NCI-H1694 treated with DMSO at 0.1 percent for 48 hours (cell line): ENCODE measurements at regions not wholly inside any gene's neighbourhood (a gene's known extent, or its start where the extent isn't known, plus 50 kb on each side); places are given as distances from the start of the nearest gene placed in this dataset.
"Not testable (repeated sequence)": the region's sequence is repeated elsewhere in the genome, so short reads cannot be mapped to it uniquely, and the experiment has no call there.

ENCODE experiments used
- DNase-seq: peaks from one replicate; lab custom pipeline; 2025; lab: John Stamatoyannopoulos, UW

DNA sequence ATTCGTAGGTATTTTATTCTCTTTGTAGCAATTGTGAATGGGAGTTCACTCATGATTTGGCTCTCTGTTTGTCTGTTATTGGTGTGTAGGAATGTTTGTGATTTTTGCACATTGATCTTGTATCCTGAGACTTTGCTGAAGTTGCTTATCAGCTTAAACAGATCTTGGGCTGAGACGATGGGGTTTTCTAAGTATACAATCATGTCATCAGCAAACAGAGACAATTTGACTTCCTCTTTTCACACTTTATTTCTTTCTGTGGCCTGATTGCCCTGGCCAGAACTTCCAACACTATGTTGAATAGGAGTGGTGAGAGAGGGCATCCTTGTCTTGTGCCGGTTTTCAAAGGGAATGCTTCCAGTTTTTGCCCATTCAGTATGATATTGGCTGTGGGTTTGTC, 252.3 kb upstream of the CTNNB1 start:
- not testable (repeated sequence) for DNase-seq

- DNase-seq = not testable (repeated sequence)
These were observed 250.0 kb upstream of the CTNNB1 start for GRCh38 chr3:40949347-40949746.

DNA sequence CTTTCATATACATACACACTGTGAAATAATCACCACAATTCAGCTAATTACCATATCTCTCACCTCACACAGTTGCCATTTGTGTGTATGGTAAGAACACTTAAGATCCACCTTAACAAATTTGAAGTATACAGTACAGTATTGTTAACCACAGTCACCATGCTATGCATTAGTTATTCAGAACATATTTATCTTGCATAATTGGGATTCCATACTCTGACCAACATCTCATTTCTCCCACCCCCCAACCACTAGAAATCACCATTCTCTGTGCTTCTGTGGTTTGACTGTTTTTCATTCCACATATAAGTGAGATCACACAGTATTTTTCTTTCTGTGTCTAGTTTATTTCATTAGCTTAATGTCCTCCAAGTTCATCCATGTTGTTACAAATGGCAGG, 247.7 kb upstream of the CTNNB1 start:
- DNase-seq = no peak

DNA sequence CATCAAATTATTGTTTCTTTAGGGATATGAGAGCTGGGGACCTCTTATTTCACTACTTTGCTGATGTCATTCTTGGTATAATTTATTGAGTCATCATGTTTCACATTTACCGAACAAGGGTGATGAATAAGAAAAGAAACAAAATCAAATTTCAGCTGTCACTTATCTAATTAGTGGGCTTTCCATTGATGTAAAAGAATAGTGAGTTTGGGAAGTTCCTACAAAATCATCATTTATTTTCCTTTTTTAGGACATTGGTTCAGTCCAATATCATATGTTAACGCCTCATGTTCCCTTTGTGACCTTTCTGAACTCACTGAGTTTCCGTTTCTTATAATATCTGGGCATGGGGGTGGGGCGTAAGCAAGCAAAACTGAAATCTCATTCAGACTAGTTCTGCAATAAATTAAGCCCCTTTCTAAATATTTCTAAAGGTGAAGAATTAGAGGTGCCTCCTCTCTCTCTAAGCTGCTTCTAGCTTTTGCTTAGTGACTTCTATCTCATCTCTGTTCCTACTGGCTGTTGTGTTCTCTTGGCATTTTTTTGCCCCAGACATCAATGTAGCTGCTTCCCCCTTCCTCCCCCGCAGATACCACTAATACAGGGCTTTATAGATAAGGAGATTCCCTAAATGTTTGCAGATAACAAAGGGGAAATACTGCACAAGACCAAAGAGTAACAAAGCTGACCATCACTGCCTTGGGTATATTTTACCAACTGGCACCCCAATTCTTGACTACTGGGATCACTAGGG, 238.0 kb upstream of the CTNNB1 start:
- DNase-seq = no peak

- no peak for DNase-seq
These were observed 236.6 kb upstream of the CTNNB1 start for GRCh38 chr3:40962721-40963120.

GRCh38 chr3:40968666-40969065, 230.6 kb upstream of the CTNNB1 start:
- DNase-seq = no peak

- no peak for DNase-seq
These were observed 230.0 kb upstream of the CTNNB1 start for GRCh38 chr3:40969341-40969740.

DNA sequence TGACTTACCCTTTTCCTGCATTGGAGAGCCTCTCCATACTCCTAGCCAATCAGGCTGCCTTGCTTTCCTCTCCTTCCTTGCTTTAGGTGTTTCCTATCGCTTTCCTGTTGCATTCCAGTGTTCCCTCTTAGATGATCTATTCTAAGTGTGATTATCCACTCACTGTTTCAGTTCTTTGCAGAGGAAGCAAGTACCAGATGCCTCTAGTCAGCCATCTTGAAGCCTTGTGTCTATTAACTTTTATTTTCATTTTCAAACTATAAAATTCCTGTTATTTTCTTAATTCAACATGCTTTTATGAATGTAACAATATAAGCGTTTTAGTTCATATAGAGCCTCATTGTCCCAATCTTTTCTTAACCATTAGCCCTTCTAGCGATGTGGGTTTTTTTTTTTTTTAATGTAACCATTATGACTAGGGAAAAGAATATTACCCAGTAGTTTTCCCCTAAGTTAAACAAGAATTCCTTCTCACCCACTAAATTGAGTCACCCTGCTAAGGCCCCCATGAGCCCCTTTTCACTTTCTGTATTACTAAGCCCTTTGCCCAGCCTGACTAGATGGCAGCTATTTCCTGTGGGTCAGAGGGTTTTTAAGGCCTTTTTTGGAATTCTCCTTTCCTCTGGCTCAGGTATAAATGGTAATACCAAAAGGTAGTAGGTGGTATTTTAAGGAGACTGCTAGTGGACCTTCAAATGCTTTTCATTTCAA, 229.4 kb upstream of the CTNNB1 start:
- DNase-seq = no peak

DNA sequence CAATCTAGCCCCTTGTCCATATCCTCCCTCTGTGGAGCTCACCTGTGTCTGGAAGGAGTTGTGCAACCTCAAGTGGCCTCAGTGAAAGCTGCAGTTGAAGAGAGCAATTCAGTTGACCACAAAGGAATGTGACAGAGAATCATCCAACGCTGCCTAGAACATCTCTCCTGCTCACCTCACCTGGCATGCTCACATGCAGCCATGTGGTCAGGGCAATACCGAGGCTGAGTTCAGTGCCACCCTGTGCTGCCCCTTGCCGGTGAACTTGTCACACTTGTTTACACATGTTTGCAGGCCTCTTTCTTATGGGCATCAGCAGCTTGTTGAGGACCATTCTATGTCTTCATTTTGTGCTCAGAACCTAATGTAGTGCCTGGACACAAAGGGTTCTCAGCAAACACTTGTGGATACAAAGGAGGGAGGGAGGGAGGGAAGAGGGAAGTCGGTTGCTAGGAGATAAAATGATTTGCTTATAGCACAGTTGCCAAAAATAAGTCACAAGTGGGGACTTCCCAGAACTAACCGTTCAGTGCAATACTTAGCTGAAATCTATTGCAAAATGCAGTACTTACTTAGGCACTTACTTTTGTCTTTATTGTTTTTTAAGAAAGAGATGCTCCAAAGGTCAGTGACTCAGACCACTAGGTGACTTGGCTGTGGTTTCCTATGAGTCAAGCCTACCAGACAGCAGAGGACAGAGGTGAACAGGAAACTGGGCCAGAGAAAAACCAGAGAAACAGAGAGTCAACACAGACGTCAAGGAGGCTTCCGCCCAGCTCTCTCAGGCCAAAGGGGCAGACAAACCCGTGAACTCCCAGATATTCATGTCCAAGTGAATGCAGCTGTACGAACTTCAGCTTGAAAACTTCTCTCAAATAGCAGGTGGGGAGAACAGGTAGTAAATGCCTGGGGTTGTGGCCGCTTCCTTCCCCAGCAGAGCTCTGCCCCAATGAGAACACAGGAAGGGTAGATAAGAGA, 227.8 kb upstream of the CTNNB1 start:
- no peak for DNase-seq

GRCh38 chr3:40972350-40972749, 227.0 kb upstream of the CTNNB1 start:
- DNase-seq = no peak

GRCh38 chr3:40973141-40973540, 226.2 kb upstream of the CTNNB1 start:
- no peak for DNase-seq

GRCh38 chr3:40975711-40976121, 223.6 kb upstream of the CTNNB1 start:
- DNase-seq = no peak

DNA sequence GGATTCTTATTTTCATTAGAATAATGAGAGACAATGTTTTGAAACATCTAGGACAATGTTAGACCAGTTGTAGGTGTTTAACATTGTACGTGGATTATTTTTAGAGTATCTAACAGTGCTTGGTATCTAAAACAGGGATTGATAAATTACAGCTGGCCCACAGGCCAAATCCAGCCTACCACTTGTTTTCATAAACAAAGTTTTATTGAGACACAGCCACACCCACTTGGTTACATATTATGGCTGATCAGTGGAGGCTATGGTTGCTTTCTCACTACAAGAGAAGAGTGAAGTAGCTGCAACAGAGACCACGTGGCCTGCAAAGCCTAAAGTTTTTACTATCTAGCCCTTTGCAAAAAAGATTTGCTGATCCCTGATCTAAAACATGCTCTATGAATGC, 223.1 kb upstream of the CTNNB1 start:
- DNase-seq = no peak

DNA sequence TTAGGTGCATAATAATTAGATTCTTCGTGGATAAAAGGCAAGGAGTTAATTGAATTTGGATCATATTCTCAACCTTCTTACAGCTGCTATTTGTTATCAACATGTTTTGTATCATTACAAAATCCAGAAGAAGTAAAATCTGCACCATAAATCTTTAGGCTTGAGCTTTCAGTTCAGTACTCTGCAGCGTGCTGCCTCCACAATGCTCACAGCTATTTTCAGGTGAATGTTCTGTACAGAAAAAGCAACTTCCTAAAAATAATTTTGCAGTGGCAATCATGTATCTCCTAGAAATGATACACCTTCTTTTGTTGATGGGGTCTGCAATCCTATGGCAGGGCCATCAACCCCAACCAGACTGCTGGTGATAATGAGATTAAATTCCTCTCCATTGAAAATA, 220.9 kb upstream of the CTNNB1 start:
- no peak for DNase-seq

GRCh38 chr3:40979962-40980361, 219.3 kb upstream of the CTNNB1 start:
- no peak for DNase-seq

DNA sequence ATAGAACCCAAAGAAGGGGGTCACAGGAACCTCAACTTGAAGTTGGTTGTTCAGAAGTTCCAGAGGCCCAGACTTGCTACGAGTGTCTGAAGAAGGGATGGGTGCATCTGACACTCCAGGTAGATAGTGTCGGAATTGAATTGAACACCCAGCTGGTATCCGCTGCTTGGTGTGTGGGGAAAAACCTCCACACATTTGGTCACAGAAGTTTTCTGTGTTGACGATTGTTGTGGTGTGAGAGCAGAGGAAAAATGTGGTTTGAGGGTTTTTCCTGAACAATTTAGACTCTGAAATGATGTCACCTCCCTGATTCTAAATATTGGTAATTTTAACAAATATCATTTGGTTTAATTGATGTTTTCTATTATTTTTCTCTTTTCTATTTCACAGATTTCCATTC, 218.8 kb upstream of the CTNNB1 start:
- DNase-seq = no peak

DNA sequence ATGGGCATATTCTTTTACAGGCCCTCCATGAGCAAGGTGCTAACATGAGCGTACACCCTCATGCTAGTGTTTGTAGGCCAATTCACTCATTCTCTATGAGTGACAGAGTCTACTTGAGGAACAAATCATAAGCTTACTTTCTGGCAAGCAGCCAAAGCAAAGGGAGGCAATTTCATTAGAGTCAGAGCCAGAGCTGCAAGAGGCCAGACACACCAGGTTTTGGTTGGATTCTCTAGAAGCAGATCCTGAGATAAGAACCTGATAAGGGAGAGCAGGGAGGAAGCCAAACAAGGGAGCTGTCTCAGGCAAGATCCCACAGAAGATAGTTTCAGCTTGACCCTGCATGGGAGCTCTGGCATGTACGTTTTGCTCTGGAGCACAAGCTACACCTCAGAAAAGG, 214.1 kb upstream of the CTNNB1 start:
- DNase-seq = no peak

DNA sequence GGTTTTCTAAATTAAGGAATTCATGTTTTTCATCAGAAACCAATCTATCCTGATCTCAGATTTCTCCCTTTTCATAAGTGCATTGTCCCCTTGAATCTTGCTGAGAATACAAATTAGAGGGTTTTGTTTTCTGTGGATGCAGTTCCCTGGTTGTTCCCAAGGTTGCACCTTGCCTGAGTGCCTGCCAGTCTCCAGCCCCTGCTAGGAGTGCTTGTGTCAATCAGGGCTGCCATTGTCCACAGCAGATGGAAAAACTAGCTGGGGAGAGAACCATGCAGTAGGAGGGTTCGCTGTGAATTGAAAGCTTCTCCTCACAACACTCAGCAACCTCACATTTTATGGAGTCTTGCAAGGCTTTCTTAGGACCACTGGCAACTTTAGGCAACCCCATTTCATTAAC, 210.8 kb upstream of the CTNNB1 start:
- no peak for DNase-seq

DNA sequence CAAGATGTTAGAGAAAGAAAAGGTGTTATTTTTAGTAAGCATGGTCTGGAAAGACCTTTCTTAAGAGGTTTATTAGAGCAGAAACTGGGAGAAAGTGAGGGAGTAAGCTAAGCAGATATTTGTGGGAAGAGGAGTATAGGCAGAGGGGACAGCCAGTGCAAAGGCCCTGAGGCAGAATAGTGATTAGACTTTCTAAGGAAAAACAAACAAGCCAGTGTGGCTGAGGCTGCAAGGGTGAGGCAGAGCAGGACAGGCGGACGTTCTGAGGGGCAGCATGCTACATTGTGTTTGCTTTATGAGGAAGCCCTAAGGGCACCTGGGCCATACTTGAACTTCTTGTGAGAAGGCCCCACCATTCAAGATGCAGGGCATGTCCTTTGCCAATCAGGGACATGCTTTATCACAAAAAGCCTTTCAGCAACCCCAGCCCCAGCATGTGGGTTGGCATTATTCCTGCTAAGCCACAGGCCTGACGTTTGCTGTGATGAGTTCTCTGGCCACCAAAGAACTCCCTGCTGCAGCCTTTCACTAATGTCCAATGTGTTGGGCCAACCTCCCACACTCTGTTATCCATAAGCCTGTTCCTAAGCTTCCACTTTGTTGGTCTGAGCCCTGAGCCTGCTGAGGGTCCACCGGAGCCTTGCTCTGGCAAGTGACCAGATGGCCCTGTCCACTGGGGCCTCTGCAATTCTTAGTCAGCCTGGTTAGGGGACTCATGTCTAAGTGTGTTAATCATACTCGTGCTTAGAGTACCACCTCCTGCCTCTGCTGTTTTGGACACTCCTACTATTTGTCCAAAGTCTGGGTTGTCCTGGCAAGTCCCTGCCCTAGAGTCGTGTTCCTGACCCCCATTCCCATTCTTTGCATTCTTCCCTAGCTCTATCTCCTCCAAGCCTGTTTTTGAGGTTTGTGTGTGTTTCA, 209.9 kb upstream of the CTNNB1 start:
- no peak for DNase-seq

DNA sequence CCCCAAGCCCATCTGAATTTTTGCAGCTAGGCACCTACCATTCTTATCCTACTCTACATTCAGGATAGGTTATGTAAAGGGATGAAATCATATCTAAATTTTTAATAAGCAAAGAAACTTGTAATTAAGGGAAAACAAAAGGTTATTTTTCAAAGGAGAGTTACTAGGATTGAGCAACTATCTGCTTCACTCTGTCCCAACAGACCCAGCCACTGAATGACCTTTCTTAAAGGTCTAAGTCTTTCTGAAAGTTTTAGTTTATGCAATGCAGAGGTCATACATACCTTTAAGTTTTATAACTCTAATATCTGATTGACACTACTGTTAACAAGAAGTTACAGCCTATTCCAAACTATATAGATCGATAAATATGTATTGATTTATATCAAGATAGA, 209.2 kb upstream of the CTNNB1 start:
- no peak for DNase-seq

DNA sequence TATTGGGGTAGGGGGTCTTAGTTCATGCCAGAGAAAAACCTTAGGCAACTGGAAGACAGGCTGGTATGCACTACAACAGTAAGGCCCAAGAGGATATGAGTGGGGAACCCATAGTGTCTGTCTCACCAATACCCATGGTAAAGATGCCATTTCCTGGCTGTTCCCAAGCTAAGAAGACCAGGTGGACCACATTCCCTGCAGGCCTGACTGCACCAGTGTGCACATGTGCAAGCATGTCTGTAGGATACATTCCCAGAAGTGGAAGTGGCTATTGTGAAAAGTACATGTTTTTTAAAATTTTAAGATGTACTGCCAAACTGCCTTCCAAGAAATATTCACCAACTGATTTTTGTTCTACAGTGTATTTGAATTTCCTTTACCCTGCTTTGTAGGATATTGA, 207.3 kb upstream of the CTNNB1 start:
- DNase-seq = no peak
